ENCODE measurements at regions not wholly inside any gene's neighbourhood (a gene's known extent, or its start where the extent isn't known, plus 50 kb on each side); places are given as distances from the start of the nearest gene placed in this dataset.

GRCh38 chr5:159695741-159696294, 220.5 kb upstream of the ADRA1B start:
- TF ChIP-seq CTCF (IDR thresholded peaks at IDR 0.05; ENCODE audit: borderline replicate concordance, insufficient read depth, low read depth, low read length) = no peak
- H3K4me3 ChIP-seq (ENCODE audit: low read depth, low read length) = no peak overlapping the region

- TF ChIP-seq CTCF (IDR thresholded peaks at IDR 0.05; ENCODE audit: borderline replicate concordance, insufficient read depth, low read depth, low read length) = no peak
- no peak overlapping the region for H3K4me3 ChIP-seq (ENCODE audit: low read depth, low read length)
Measured at GRCh38 chr5:159697530-159697929, 218.8 kb upstream of the ADRA1B start.

- TF ChIP-seq CTCF (IDR thresholded peaks at IDR 0.05; ENCODE audit: borderline replicate concordance, insufficient read depth, low read depth, low read length) = no peak
Measured at GRCh38 chr5:159698322-159698721, 218.0 kb upstream of the ADRA1B start.

GRCh38 chr5:159700016-159700415, 216.3 kb upstream of the ADRA1B start:
- no peak for TF ChIP-seq CTCF (IDR thresholded peaks at IDR 0.05; ENCODE audit: borderline replicate concordance, insufficient read depth, low read depth, low read length)
- H3K4me3 ChIP-seq (ENCODE audit: low read depth, low read length) = no peak overlapping the region

More at GRCh38 chr5:159698322-159698721, 218.0 kb upstream of the ADRA1B start:
- H3K4me3 ChIP-seq (ENCODE audit: low read depth, low read length) = no peak overlapping the region

GRCh38 chr5:159702301-159702700, 214.0 kb upstream of the ADRA1B start:
- no peak for TF ChIP-seq CTCF (IDR thresholded peaks at IDR 0.05; ENCODE audit: borderline replicate concordance, insufficient read depth, low read depth, low read length)
- H3K4me3 ChIP-seq (ENCODE audit: low read depth, low read length) = no peak overlapping the region

GRCh38 chr5:159702826-159703225, 213.5 kb upstream of the ADRA1B start:
- no peak overlapping the region for H3K4me3 ChIP-seq (ENCODE audit: low read depth, low read length)
- no peak for TF ChIP-seq CTCF (IDR thresholded peaks at IDR 0.05; ENCODE audit: borderline replicate concordance, insufficient read depth, low read depth, low read length)

- H3K4me3 ChIP-seq (ENCODE audit: low read depth, low read length) = no peak overlapping the region
- no peak for TF ChIP-seq CTCF (IDR thresholded peaks at IDR 0.05; ENCODE audit: borderline replicate concordance, insufficient read depth, low read depth, low read length)
Measured at GRCh38 chr5:159704160-159704559, 212.1 kb upstream of the ADRA1B start.
